ENCODE measurements at regions not wholly inside any gene's neighbourhood (a gene's known extent, or its start where the extent isn't known, plus 50 kb on each side); places are given as distances from the start of the nearest gene placed in this dataset.

DNA sequence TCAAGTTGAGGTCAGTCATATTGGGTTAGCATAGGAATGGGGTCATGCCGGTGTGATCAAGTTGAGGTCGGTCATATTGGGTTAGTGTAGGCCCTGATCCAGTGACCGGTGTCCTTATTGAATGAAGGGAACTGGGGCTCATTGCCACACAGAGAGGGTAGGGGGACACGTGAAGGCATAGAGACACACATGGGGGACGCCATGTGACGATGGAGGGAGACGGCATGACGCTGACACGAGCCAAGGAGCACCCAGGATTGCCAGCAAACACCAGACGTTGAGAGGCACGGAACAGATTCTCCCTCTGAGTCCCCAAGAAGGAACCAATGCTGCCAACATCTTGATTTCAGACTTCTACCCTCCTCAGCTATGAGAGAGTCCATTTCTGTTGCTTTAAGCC, 136.9 kb upstream of the ZBTB40 start:
- TF ChIP-seq JUND (IDR thresholded peaks at IDR 0.05; ENCODE audit: low read depth) = no peak
- DNase-seq (ENCODE audit: low read depth in 1 of 2, low spot score in 1 of 2) = no peak
- in situ Hi-C loops (cut with HindIII; ENCODE audit: low pct_unique_long_range_greater_than_20kb, low sequenced_read_pairs) = no loop called here

DNA sequence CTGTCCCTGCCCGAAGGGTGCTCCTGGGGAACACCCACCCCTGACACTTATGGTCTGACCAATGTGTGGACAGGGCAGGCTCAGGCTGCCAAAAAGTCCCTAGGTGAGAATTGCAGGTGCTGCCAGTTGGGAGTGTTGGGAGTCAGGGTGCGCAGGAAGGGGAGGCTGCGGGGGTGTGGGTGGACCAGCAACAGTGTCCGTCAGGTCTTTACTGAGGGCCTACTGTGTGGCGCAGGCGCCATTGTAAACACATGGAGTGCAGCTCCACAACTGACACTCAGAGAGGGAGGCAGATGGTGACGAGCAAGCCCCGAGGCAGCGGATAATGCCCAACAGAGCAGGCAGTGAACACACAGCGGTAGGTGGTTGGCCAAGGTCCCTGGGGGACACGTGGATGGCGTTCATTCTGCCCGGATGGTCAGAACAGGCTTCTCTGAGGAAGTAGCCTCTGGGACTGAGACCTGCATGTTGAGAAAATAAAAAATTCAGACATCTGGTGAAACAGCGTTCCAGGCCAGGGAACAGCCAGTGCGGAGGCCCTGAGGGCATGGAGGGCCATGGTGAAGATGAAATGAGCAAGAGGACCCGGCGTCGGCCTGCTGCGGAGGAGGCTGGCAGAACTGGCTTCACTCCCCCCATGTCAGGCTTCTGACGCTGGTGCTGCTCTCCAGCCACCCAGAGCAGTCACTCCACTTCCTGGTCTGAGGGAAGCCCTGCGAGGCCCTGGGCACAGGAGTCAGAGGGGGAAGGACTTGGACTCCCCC, 136.2 kb upstream of the ZBTB40 start:
- in situ Hi-C loops (cut with HindIII; ENCODE audit: low pct_unique_long_range_greater_than_20kb, low sequenced_read_pairs) = no loop called here
- no peak for TF ChIP-seq JUND (IDR thresholded peaks at IDR 0.05; ENCODE audit: low read depth)
- DNase-seq (ENCODE audit: low read depth in 1 of 2, low spot score in 1 of 2) = no peak

DNA sequence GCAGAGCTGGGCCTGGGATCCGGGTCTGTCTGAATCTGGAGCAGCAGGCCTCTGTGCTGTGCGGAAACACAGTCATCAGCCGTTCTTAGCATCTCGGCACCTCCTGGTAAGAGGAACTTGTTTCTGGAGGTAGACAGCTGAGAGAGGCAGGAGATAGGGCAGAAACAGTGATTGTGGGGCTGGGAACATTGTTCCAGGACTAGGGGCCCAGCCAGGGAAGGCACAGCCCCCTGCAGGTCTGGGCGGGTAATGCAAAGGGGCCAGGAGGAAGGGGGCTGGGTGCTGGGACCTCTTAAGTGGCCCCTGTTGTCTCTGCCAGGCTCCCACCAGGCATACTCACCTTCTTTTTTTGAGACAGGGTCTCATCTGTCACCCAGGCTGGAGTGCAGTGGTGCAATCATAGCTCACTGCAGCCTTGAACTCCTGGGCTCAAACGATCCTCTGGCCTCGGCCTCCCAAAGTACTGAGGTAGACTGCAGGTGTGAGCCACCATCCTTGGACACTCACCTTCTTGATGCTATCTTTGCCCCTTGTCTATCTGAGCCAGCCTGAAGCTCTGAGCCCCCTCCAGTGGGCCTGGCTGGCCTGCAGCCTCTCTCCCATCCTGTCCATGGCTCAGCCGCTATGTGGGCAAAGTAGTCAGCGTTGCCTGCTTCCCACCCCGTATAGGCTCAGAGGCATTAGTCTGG, 134.3 kb upstream of the ZBTB40 start:
- peak in 1 of 2 experiments; percentile 13 for DNase-seq (ENCODE audit: low read depth in 1 of 2, low spot score in 1 of 2)
- in situ Hi-C loops (cut with HindIII; ENCODE audit: low pct_unique_long_range_greater_than_20kb, low sequenced_read_pairs) = no loop called here
- TF ChIP-seq JUND (IDR thresholded peaks at IDR 0.05; ENCODE audit: low read depth) = no peak

DNA sequence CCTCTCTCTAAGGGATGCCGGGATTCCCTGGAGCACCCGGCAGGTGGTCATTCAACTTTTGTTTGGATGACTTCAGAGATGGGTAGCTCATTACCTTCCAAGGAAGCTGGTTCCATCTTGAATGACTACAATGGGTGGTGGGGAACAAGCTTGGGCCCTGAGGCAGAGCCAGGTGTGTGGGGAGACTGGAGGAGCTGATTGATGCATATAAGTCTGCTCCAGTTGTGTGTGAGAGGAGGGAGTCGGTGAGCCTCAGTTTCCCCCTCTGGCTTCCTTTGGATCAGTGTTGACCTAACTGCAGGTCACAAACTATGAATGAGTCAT, 133.8 kb upstream of the ZBTB40 start:
- no peak for DNase-seq (ENCODE audit: low read depth in 1 of 2, low spot score in 1 of 2)
- in situ Hi-C loops (cut with HindIII; ENCODE audit: low pct_unique_long_range_greater_than_20kb, low sequenced_read_pairs) = no loop called here
- TF ChIP-seq JUND (IDR thresholded peaks at IDR 0.05; ENCODE audit: low read depth) = no peak

DNA sequence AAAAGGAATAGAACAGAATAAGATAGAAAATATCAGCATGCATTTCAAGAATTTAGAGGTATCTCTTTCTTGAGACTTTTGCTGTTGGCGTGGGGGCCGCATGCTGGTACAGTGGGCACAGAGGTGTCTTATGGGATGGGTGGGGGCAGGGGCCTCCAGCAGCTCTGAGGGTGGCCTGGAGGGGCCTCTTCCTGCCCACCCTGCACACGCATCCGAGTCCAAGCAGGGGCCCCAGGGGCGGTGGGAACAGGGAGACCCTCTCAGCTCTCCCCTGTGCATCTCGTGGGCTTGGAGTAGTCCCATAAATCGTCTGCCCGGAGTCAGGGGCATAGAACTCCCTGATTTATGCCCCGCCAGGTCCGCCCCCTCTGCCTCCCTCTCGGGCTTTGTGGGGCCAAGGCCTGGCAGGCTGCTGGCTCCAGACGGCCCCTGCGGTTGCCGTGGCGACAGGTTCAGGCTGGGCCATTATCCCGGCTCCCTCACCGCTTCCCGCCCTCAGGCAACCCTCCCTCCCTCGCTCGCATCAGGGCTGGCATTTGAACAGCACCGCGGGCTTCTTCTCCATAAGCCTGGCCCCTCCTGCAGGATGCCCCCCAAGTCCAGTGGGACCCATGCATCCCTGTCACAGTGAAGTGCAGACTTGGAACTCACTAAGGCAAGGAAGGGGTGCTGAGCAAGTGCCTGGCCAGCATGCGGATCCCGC, 133.2 kb upstream of the ZBTB40 start:
- in situ Hi-C loops (cut with HindIII; ENCODE audit: low pct_unique_long_range_greater_than_20kb, low sequenced_read_pairs) = no loop called here
- TF ChIP-seq JUND (IDR thresholded peaks at IDR 0.05; ENCODE audit: low read depth) = no peak
- DNase-seq (ENCODE audit: low read depth in 1 of 2, low spot score in 1 of 2) = no peak

DNA sequence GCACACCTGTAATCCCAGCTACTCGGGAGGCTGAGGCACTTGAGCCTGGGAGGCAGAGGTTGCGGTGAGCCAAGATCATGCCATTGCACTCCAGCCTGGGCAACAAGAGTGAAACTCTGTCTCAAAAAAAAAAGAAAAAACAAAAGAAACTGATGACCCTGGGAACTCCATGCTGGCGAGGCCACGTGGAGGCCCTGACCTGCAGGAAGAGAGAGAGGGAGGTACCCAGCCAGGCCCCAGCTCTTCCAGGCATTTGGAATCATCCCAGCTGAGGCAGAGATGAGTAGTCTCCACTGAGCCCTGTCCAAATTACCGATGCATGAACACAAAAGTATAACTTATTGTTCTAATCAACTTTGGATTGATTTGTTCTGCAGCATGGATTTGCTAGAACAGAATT, 132.0 kb upstream of the ZBTB40 start:
- DNase-seq (ENCODE audit: low read depth in 1 of 2, low spot score in 1 of 2) = no peak
- no peak for TF ChIP-seq JUND (IDR thresholded peaks at IDR 0.05; ENCODE audit: low read depth)
- in situ Hi-C loops (cut with HindIII; ENCODE audit: low pct_unique_long_range_greater_than_20kb, low sequenced_read_pairs) = no loop called here

DNA sequence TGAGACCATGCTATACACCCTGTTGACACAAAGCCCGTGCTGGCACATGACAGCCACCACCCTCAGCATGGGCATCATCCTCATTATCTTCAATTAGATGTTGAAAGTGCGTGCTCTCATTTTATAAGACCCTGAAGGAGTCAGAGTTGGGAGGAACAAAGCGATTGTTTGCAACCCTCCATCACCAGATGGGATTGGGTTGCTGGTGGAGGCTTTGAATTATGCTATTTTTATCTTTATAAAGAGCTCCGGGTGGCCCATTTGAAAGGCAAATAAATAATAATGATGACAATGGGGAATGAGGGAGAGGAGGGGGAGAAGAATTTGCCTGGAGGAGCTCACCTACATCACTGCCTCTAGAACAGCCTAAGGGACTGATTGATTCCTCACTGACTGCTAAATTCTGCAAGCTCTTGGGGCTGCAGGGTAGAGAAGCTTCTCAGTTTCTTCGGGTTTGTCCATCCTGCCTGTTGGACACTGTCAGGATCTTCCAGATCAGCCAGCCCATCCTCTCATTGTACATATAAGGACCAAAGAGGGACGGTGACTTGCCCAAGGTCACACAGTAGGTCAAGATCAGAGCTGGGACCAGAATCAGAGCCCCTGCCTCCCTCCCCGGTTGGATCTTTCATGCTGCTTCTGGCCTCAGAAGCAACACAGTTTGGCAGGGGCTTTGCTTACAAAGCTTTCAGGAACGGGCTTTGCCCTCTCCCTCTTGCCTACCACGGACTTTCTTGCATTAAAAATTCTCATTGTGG, 130.9 kb upstream of the ZBTB40 start:
- in situ Hi-C loops (cut with HindIII; ENCODE audit: low pct_unique_long_range_greater_than_20kb, low sequenced_read_pairs) = no loop called here
- DNase-seq (ENCODE audit: low read depth in 1 of 2, low spot score in 1 of 2) = no peak
- TF ChIP-seq JUND (IDR thresholded peaks at IDR 0.05; ENCODE audit: low read depth) = no peak

DNA sequence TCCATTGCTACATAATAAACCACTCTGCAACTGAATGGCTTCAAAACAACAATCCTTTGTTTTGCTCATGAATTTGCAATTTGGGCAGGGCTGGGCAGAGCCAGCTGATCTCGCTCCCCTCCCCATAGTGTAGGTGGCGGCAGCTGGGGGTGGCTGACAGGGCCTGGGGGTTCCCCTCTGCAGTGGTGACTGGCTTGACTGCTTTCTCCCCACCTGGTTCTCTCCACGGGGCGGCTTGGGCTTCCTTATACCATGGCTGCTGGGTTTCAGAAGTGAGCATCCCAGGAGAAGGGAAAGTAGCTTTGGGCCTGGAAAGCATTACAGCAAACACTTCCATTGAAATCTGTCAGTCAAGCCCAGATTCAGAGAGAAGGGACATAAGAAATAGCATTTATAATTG, 129.7 kb upstream of the ZBTB40 start:
- TF ChIP-seq JUND (IDR thresholded peaks at IDR 0.05; ENCODE audit: low read depth) = no peak
- in situ Hi-C loops (cut with HindIII; ENCODE audit: low pct_unique_long_range_greater_than_20kb, low sequenced_read_pairs) = no loop called here
- DNase-seq (ENCODE audit: low read depth in 1 of 2, low spot score in 1 of 2) = no peak

DNA sequence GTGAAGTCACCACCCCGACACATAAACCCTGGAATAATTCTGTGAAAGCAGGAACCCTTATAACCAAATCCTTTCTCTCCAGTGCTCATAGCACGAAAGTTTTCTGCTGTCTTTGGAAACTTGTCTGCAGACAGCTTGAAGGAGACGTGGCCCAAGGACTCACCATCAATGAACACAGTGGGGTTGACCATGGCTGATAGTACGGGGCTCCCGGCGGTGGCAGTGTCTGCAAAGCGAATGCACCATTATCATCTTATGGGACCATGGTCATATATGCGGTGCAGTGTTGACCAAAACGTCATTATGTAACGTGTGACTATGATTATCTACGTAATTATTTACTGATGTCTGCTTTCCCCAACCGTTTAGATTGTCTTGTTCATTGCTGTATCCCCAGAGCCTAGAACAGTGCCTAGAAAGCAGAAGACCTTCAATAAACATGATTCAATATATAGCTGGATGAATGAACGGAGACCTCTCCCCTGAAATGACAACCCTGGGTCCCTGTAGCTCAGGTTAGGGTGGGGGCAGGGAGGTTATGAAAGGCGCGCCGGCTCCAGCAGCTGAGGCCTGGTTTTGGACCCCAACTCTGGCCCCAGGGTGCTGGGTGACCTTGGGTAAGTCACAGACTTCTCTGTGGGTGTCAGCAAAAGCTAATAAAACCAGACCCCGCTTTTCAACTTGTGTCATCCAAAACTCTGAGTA, 128.4 kb upstream of the ZBTB40 start:
- in situ Hi-C loops (cut with HindIII; ENCODE audit: low pct_unique_long_range_greater_than_20kb, low sequenced_read_pairs) = no loop called here
- TF ChIP-seq JUND (IDR thresholded peaks at IDR 0.05; ENCODE audit: low read depth) = no peak
- DNase-seq (ENCODE audit: low read depth in 1 of 2, low spot score in 1 of 2) = no peak

DNA sequence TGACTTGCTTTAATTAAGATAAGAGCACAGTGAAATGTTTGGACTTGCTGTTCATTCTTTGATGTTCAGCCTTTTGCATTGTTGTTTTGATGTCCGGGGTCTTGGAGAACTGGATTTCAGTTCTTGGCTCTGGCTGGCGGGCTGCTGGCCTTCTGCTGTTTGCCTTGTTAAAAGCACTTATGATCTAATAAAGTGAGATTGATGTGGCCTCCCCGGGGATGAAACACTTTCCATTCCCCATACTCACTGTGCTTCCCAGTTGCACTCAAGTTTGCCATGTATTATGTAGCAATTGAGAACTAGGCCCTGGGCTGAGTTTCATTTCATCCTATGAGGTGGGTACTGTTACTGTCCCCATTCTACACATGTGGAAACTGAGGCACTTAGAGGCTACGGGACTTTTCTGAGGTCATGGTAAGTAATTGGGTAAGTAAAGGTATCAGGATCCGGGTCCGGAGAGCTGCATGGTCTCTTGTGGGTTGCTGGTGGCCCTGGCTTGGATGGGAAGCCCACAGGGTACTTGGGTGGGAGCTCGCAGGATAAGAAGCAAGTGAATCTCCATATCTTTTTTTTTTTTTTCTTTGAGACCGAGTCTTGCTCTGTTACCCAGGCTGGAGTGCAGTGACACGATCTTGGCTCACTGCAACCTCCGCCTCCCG, 127.7 kb upstream of the ZBTB40 start:
- no peak for TF ChIP-seq JUND (IDR thresholded peaks at IDR 0.05; ENCODE audit: low read depth)
- DNase-seq (ENCODE audit: low read depth in 1 of 2, low spot score in 1 of 2) = no peak
- in situ Hi-C loops (cut with HindIII; ENCODE audit: low pct_unique_long_range_greater_than_20kb, low sequenced_read_pairs) = no loop called here

DNA sequence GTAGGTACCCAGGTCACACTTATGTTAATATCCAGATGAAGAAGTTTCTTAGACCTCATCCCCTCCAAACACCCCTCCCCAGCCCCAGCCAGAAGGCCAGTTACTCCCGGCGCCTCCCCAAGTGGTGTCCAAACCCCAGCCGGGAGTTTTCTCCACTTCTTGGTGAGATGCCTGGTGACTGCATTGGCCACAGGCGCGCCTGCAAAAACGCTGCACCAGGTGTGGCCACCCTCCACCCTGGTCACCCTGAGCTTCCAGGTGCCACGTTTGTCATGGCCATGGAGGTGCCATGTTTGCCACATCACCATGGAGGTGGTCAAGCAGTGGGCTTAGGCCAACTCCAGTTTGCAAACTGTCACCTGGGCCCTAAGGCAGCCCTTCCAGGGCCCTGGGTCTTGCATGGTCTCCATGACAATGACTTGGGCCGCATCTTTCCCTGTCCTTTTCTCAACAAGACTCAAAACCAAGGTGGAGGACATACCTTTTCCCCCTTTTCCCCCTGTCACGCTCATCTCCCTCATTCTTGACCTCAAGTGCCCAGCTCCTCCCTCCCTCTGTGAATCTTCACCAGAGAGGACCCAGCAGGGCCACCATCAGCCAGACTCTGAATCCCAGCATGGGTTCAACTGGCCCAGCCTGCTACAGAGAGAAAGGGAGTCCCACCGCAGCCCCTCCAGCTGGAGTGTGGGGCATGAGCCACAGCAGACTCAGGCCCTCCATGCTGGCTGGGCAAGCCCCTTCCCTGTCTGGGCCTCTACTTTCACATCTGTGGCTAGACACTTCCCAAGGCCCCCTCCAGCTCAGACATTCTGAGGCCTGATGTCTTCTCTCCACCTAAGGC, 125.9 kb upstream of the ZBTB40 start:
- TF ChIP-seq JUND (IDR thresholded peaks at IDR 0.05; ENCODE audit: low read depth) = no peak
- DNase-seq (ENCODE audit: low read depth in 1 of 2, low spot score in 1 of 2) = no peak
- in situ Hi-C loops (cut with HindIII; ENCODE audit: low pct_unique_long_range_greater_than_20kb, low sequenced_read_pairs) = no loop called here
